HEK293T (cell line): ENCODE measurements at regions not wholly inside any gene's neighbourhood (a gene's known extent, or its start where the extent isn't known, plus 50 kb on each side); places are given as distances from the start of the nearest gene placed in this dataset.

Experiments used
- ELF4 ChIP-seq: fragments of 450-650 bp; IDR thresholded peaks from 2 replicates; pipeline ENCODE4 v1.6.1; 2017; ENCODE audit warnings: antibody characterized with exemption
- FOXK2 ChIP-seq: fragments of 450-650 bp; IDR thresholded peaks from 2 replicates; pipeline ENCODE4 v1.6.1; 2016; ENCODE audit warnings: mild to moderate bottlenecking

DNA sequence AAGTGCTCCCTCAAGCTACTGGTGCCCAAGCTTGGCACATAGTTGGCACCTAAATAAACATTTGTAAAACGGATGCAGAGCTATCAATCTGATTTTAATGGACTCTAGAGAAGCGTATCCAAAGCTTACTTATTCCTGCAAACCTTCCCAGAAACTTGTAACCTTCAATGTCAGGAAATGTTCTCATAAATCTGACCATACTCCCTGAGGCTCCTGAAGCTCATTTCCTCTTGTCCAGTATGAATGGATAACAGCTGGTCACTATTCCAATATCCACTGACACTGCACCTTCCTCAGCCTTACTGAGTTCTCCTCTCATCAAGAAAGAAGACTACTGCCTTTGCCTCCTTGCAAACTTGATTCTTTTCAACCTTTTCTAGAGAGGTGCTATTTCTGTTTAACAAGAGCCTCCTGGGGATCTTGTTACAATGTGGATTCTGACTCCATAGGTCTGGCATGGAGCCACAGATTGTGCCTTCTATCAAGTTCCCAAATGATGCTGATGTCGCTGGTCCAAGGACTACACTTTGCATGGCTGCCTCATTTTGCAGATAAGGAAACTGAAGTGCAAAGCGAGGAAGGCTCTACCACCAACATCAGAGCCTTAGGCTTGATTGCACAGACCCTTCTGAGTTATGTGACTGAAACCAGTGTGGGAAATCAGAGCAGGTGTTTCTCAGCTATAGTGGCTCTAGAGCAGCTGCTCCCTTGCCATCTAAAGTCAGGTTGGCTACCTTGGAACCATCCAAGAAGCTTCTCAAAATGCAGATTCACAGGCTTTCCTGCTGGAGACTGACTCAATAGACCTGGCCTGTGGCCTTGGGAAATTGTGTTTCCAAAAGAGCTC lies 377.8 kb downstream of the SOX9 start:
- TF ChIP-seq FOXK2 (no peak), ELF4 (no peak)
